ENCODE measurements at regions not wholly inside any gene's neighbourhood (a gene's known extent, or its start where the extent isn't known, plus 50 kb on each side); places are given as distances from the start of the nearest gene placed in this dataset.
A peak's percentile ranks its signal among the peaks of the same experiment; 100 is the strongest.
"Not testable (repeated sequence)": the region's sequence is repeated elsewhere in the genome, so short reads cannot be mapped to it uniquely, and the experiment has no call there.

GRCh38 chr16:8183176-8184099 lies 406.9 kb downstream of the TMEM114 start:
- no peak for DNase-seq

- no peak for DNase-seq
Observed at GRCh38 chr16:8182761-8183160, 407.6 kb downstream of the TMEM114 start.

GRCh38 chr16:8179615-8180014 lies 410.7 kb downstream of the TMEM114 start:
- DNase-seq, result no peak

GRCh38 chr16:8178271-8178670 lies 412.0 kb downstream of the TMEM114 start:
- DNase-seq, result no peak

- DNase-seq, result no peak
Observed at GRCh38 chr16:8175411-8175810, 414.9 kb downstream of the TMEM114 start.

- DNase-seq, result peak; percentile 44
Observed at GRCh38 chr16:8173111-8173644, 417.1 kb downstream of the TMEM114 start.

GRCh38 chr16:8172551-8172950 lies 417.8 kb downstream of the TMEM114 start:
- DNase-seq, result no peak

- no peak for DNase-seq
Observed at GRCh38 chr16:8168016-8168415, 422.3 kb downstream of the TMEM114 start.

- no peak for DNase-seq
Observed at GRCh38 chr16:8167436-8167835, 422.9 kb downstream of the TMEM114 start.

- DNase-seq, result no peak
Observed at GRCh38 chr16:8158051-8158450, 432.3 kb downstream of the TMEM114 start.

- DNase-seq, result no peak
Observed at GRCh38 chr16:8155275-8155674, 435.0 kb downstream of the TMEM114 start.

- no peak for DNase-seq
Observed at GRCh38 chr16:8146256-8147012, 443.9 kb downstream of the TMEM114 start.

GRCh38 chr16:8138666-8139065 lies 451.6 kb downstream of the TMEM114 start:
- no peak for DNase-seq

GRCh38 chr16:8137606-8138005 lies 452.7 kb downstream of the TMEM114 start:
- no peak for DNase-seq

- no peak for DNase-seq
Observed at GRCh38 chr16:8130197-8130596, 460.1 kb downstream of the TMEM114 start.

GRCh38 chr16:8127070-8127469 lies 463.2 kb downstream of the TMEM114 start:
- no peak for DNase-seq

- DNase-seq, result no peak
Observed at GRCh38 chr16:8126313-8126712, 464.0 kb downstream of the TMEM114 start.

GRCh38 chr16:8120001-8120400 lies 470.3 kb downstream of the TMEM114 start:
- DNase-seq, result no peak

GRCh38 chr16:8115814-8116213 lies 474.5 kb downstream of the TMEM114 start:
- no peak for DNase-seq

- DNase-seq, result not testable (repeated sequence)
Observed at GRCh38 chr16:8114941-8115340, 475.4 kb downstream of the TMEM114 start.

- DNase-seq, result no peak
Observed at GRCh38 chr16:8113843-8114242, 476.5 kb downstream of the TMEM114 start.

- no peak for DNase-seq
Observed at GRCh38 chr16:8110572-8111514, 479.5 kb downstream of the TMEM114 start.

Data from NCI-H345 (cell line).